Glutamatergic neuron (in vitro differentiated cells): ENCODE measurements at regions not wholly inside any gene's neighbourhood (a gene's known extent, or its start where the extent isn't known, plus 50 kb on each side); places are given as distances from the start of the nearest gene placed in this dataset.
"Not testable (repeated sequence)": the region's sequence is repeated elsewhere in the genome, so short reads cannot be mapped to it uniquely, and the experiment has no call there.

ENCODE experiments used
- DNase-seq: peaks from one replicate; pipeline ENCODE4 v3.0.0; 2022
- H3K27ac Mint-ChIP-seq: one replicate; pipeline ENCODE4 v1.8.0; 2020; ENCODE audit warnings: mild to moderate bottlenecking, mixed read lengths, inconsistent platforms; ENCODE audit not compliant: unreplicated experiment
- H3K27me3 Mint-ChIP-seq: one replicate; pipeline ENCODE4 v1.8.0; 2020; ENCODE audit warnings: mild to moderate bottlenecking, moderate library complexity, mixed read lengths, inconsistent platforms; ENCODE audit not compliant: unreplicated experiment
- H3K36me3 Mint-ChIP-seq: one replicate; pipeline ENCODE4 v1.8.0; 2020; ENCODE audit warnings: mild to moderate bottlenecking, mixed read lengths, inconsistent platforms; ENCODE audit not compliant: unreplicated experiment
- H3K4me1 Mint-ChIP-seq: one replicate; pipeline ENCODE4 v1.8.0; 2020; ENCODE audit warnings: mild to moderate bottlenecking, low read depth, mixed read lengths, inconsistent platforms; ENCODE audit not compliant: unreplicated experiment
- H3K4me3 Mint-ChIP-seq: one replicate; pipeline ENCODE4 v1.8.0; 2020; ENCODE audit warnings: mild to moderate bottlenecking, mixed read lengths, inconsistent platforms; ENCODE audit not compliant: unreplicated experiment
- H3K9me3 Mint-ChIP-seq: one replicate; pipeline ENCODE4 v1.8.0; 2020; ENCODE audit warnings: mild to moderate bottlenecking, moderate library complexity, mixed read lengths, inconsistent platforms; ENCODE audit not compliant: unreplicated experiment
- TF ChIP-seq, protein P1 (sequence below): fragments of 200-600 bp; sonication (generic); IDR thresholded peaks from one replicate; pipeline ENCODE4 v1.5.0; 2021; ENCODE audit not compliant: partially characterized antibody, unreplicated experiment

DNA sequence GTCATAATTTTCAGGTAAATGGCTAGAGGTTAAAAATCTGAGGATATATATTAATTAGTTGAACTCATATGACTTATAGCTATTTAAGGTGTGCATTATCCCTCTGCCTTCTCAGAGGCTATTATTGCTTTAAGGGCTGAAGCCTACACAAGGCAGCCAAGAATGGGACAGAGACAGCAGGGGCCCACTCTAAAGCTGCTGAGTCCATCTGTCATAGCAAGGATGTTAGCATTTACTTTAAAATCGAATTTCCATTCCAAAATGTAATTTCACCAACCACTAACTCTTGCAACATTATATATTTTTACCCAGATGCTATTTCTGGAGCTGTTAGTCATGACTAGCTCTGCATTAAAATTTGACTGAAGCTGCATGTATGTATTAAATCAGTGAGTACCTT lies 236.3 kb upstream of the FSIP2 start:
- Mint-ChIP-seq H3K27me3 (no peaks in the 10 kb centered on the region), H3K9me3 (peaks cover 4% of the 10 kb centered on the region), H3K4me1 (peaks cover 17% of the 10 kb centered on the region), H3K4me3 (no peak overlapping the region), H3K27ac (peak overlapping the region; percentile 62), H3K36me3 (no peaks in the 10 kb centered on the region)
- DNase-seq, result peak; percentile 48
- TF ChIP-seq, protein P1, sequence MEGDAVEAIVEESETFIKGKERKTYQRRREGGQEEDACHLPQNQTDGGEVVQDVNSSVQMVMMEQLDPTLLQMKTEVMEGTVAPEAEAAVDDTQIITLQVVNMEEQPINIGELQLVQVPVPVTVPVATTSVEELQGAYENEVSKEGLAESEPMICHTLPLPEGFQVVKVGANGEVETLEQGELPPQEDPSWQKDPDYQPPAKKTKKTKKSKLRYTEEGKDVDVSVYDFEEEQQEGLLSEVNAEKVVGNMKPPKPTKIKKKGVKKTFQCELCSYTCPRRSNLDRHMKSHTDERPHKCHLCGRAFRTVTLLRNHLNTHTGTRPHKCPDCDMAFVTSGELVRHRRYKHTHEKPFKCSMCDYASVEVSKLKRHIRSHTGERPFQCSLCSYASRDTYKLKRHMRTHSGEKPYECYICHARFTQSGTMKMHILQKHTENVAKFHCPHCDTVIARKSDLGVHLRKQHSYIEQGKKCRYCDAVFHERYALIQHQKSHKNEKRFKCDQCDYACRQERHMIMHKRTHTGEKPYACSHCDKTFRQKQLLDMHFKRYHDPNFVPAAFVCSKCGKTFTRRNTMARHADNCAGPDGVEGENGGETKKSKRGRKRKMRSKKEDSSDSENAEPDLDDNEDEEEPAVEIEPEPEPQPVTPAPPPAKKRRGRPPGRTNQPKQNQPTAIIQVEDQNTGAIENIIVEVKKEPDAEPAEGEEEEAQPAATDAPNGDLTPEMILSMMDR, result no peak

DNA sequence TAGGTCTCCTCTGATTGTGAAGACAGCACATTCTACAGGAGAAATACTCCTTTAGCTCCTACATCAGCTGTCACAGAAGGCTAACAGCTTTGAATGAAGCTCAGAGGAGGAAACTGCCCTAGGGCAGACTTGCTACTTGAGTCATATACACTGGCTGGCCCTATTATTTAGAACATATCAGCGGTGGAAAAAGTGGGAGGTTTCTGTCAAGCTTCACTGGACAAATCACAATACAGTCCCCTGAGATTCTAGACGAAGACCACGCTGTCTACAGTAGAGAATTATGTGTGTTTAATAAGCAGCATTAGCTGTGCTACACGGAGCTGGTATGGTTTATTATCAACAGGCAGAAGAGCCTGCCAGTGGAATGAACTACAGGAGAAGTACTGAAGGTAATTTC lies 230.9 kb upstream of the FSIP2 start:
- peaks cover 18% of the 10 kb centered on the region for H3K4me1 Mint-ChIP-seq
- peak; percentile 23 for DNase-seq
- peak overlapping the region; percentile 95 for H3K27ac Mint-ChIP-seq
- H3K27me3 Mint-ChIP-seq, result no peaks in the 10 kb centered on the region
- TF ChIP-seq, protein P1, result no peak
- H3K4me3 Mint-ChIP-seq, result peak overlapping the region; percentile 74
- peaks cover 21% of the 10 kb centered on the region for H3K36me3 Mint-ChIP-seq
- H3K9me3 Mint-ChIP-seq, result peaks cover 14% of the 10 kb centered on the region

DNA sequence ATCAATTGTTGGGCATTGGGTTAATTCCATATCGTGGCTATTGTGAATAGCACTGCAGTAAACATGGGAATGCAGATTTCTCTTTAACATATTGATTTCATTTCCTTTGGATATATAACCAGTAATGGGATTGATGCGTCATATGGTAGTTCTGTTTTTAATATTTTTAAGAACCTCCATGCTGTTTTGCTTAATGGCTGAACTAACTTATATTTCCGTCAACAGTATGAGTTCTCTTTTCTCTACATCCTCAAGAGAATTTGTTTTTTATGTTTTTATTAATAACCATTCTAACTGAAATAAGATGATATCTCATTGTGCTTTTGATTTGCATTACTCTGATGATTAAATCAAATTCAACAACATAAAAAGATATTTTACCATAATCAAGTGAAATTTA lies 228.5 kb upstream of the FSIP2 start:
- Mint-ChIP-seq H3K4me3 (no peak overlapping the region), H3K4me1 (peaks cover 17% of the 10 kb centered on the region)

DNA sequence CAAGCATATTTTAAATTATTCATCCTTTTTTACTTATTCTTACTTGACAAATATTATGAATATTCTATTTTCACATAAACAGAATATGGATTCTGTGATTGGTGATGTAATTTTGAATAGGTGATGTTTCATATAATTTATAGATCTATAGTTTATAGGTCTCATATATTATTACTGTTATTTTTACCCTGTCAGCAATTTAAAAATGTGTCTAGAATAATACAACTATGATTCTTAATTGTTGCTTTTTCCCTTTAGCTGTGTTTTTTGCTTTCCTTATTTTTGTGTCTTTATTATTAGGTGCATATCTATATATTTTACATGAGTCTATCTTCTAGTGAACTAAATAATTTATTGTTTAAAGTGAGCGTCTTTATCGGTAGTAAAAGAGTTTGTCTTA lies 226.7 kb upstream of the FSIP2 start:
- Mint-ChIP-seq H3K36me3 (peaks cover 25% of the 10 kb centered on the region), H3K4me1 (peaks cover 3% of the 10 kb centered on the region), H3K4me3 (no peak overlapping the region), H3K27ac (no peak overlapping the region), H3K9me3 (peaks cover 10% of the 10 kb centered on the region), H3K27me3 (peaks cover 1% of the 10 kb centered on the region)
- TF ChIP-seq, protein P1, result no peak
- DNase-seq, result no peak

More for the DNA sequence above, 228.5 kb upstream of the FSIP2 start:
- TF ChIP-seq, protein P1, result no peak
- Mint-ChIP-seq H3K27ac (no peak overlapping the region), H3K36me3 (peaks cover 25% of the 10 kb centered on the region), H3K27me3 (no peaks in the 10 kb centered on the region), H3K9me3 (peaks cover 11% of the 10 kb centered on the region)
- no peak for DNase-seq

DNA sequence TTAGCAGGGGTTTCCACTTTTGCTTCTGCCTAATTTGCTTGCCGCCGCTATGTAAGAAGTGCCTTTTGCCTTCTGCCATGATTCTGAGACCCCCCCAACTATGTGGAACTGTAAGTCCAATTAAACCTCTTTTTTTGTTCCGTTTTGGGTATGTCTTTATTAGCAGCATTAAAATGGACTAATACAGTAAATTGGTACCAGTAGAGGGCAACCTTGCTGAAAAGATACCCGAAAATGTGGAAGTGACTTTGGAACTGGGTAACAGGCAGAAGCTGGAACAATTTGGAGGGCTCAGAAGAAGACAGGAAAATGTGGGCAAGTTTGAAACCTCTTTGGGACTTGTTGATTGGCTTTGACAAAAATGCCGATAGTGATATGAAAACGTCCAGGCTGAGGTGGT lies 216.1 kb upstream of the FSIP2 start:
- Mint-ChIP-seq H3K9me3 (peaks cover 5% of the 10 kb centered on the region), H3K27ac (no peak overlapping the region), H3K4me3 (no peak overlapping the region), H3K27me3 (peaks cover 2% of the 10 kb centered on the region), H3K36me3 (peaks cover 3% of the 10 kb centered on the region), H3K4me1 (peaks cover 4% of the 10 kb centered on the region)
- TF ChIP-seq, protein P1, result no peak
- DNase-seq, result no peak

DNA sequence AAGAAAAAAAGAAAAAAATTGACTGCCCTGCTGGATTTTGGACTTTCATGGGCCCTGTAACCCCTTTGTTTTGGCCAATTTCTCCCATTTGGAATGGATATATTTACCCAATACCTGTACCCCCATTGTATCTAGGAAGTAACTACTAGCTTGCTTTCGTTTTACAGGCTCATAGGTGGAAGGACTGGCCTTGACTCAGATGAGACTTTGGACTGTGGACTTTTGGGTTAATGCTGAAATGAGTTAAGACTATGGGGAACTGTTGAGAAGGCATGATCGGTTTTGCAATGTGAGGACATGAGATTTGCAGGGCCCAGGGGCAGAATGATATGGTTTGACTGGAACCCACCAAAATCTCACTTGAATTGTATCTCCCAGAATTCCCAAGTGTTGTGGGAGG lies 214.4 kb upstream of the FSIP2 start:
- H3K4me1 Mint-ChIP-seq, H3K27me3 Mint-ChIP-seq, H3K9me3 Mint-ChIP-seq, H3K27ac Mint-ChIP-seq, DNase-seq, H3K4me3 Mint-ChIP-seq: not testable (repeated sequence)
- peaks cover 12% of the 10 kb centered on the region for H3K36me3 Mint-ChIP-seq
